NCI-H82 treated with DMSO at 0.1 percent for 48 hours (cell line): ENCODE measurements at regions not wholly inside any gene's neighbourhood (a gene's known extent, or its start where the extent isn't known, plus 50 kb on each side); places are given as distances from the start of the nearest gene placed in this dataset.
"Not testable (repeated sequence)": the region's sequence is repeated elsewhere in the genome, so short reads cannot be mapped to it uniquely, and the experiment has no call there.

Source experiments
- DNase-seq: peaks from one replicate; lab custom pipeline; 2025; ENCODE audit not compliant: unreplicated experiment; lab: John Stamatoyannopoulos, UW

GRCh38 chr16:59385491-59385890, 651.4 kb upstream of the GOT2 start:
- DNase-seq, result no peak

GRCh38 chr16:59373632-59374031, 639.5 kb upstream of the GOT2 start:
- no peak for DNase-seq

GRCh38 chr16:59370717-59371116, 636.6 kb upstream of the GOT2 start:
- no peak for DNase-seq

- no peak for DNase-seq
Observed at GRCh38 chr16:59369523-59369922, 635.4 kb upstream of the GOT2 start.

GRCh38 chr16:59368586-59368985, 634.5 kb upstream of the GOT2 start:
- DNase-seq, result no peak

GRCh38 chr16:59356709-59357108, 622.6 kb upstream of the GOT2 start:
- DNase-seq, result no peak

- no peak for DNase-seq
Observed at GRCh38 chr16:59356144-59356543, 622.0 kb upstream of the GOT2 start.

GRCh38 chr16:59355704-59356103, 621.6 kb upstream of the GOT2 start:
- no peak for DNase-seq

GRCh38 chr16:59351305-59351903, 617.3 kb upstream of the GOT2 start:
- DNase-seq, result no peak

- no peak for DNase-seq
Observed at GRCh38 chr16:59350670-59351069, 616.6 kb upstream of the GOT2 start.

GRCh38 chr16:59342669-59343068, 608.6 kb upstream of the GOT2 start:
- no peak for DNase-seq

GRCh38 chr16:59341368-59341767, 607.3 kb upstream of the GOT2 start:
- DNase-seq, result no peak

- DNase-seq, result no peak
Observed at GRCh38 chr16:59339871-59340270, 605.8 kb upstream of the GOT2 start.

GRCh38 chr16:59336136-59336695, 602.1 kb upstream of the GOT2 start:
- DNase-seq, result no peak

- not testable (repeated sequence) for DNase-seq
Observed at GRCh38 chr16:59331708-59332107, 597.6 kb upstream of the GOT2 start.

- no peak for DNase-seq
Observed at GRCh38 chr16:59330019-59330670, 596.0 kb upstream of the GOT2 start.

GRCh38 chr16:59328961-59329360, 594.8 kb upstream of the GOT2 start:
- no peak for DNase-seq

GRCh38 chr16:59327894-59328293, 593.8 kb upstream of the GOT2 start:
- no peak for DNase-seq

GRCh38 chr16:59326955-59327354, 592.8 kb upstream of the GOT2 start:
- no peak for DNase-seq

- no peak for DNase-seq
Observed at GRCh38 chr16:59324462-59324861, 590.3 kb upstream of the GOT2 start.

- no peak for DNase-seq
Observed at GRCh38 chr16:59320657-59321056, 586.5 kb upstream of the GOT2 start.

GRCh38 chr16:59319871-59320270, 585.8 kb upstream of the GOT2 start:
- DNase-seq, result no peak

- no peak for DNase-seq
Observed at GRCh38 chr16:59305850-59306249, 571.7 kb upstream of the GOT2 start.
